H9 (cell line): ENCODE measurements at regions not wholly inside any gene's neighbourhood (a gene's known extent, or its start where the extent isn't known, plus 50 kb on each side); places are given as distances from the start of the nearest gene placed in this dataset.

ENCODE experiments used
- DNase-seq: peaks from one replicate; pipeline ENCODE4 v3.0.0-alpha.2; 2017
- H2AFZ ChIP-seq: one replicate; pipeline ENCODE4 v1.6.1; 2013; ENCODE audit warnings: mild to moderate bottlenecking, low read length, control low read depth, moderate library complexity
- H2AK5ac ChIP-seq: 2 replicates; pipeline ENCODE4 v1.6.1; 2013; ENCODE audit warnings: low read length, control low read depth, mixed read lengths; ENCODE audit not compliant: insufficient read length
- H2BK120ac ChIP-seq: one replicate; pipeline ENCODE4 v1.6.1; 2013; ENCODE audit warnings: low read depth, mild to moderate bottlenecking, low read length, control low read depth, inconsistent platforms; ENCODE audit not compliant: poor library complexity, severe bottlenecking
- H2BK12ac ChIP-seq: 2 replicates; pipeline ENCODE4 v1.6.1; 2013; ENCODE audit warnings: low read length, control low read depth, mixed read lengths, low read depth; ENCODE audit not compliant: insufficient read length
- H2BK15ac ChIP-seq: 2 replicates; pipeline ENCODE4 v1.6.1; 2013; ENCODE audit warnings: low read depth, low read length, control low read depth
- H2BK20ac ChIP-seq: one replicate; pipeline ENCODE4 v1.6.1; 2013; ENCODE audit warnings: low read depth, mild to moderate bottlenecking, low read length, control low read depth, inconsistent platforms; ENCODE audit not compliant: poor library complexity, severe bottlenecking
- H2BK5ac ChIP-seq: 2 replicates; pipeline ENCODE4 v1.6.1; 2013; ENCODE audit warnings: low read length, control low read depth, mixed read lengths; ENCODE audit not compliant: insufficient read length
- H3K14ac ChIP-seq: 2 replicates; pipeline ENCODE4 v1.6.1; 2013; ENCODE audit warnings: low read length, control low read depth; ENCODE audit not compliant: insufficient read depth
- H3K18ac ChIP-seq: 2 replicates; pipeline ENCODE4 v1.6.1; 2013; ENCODE audit warnings: low read depth, mild to moderate bottlenecking, mixed read lengths, low read length, control low read depth; ENCODE audit not compliant: insufficient read length
- H3K23ac ChIP-seq: 2 replicates; pipeline ENCODE4 v1.6.1; 2013; ENCODE audit warnings: low read length, control low read depth, mixed read lengths, low read depth; ENCODE audit not compliant: insufficient read length
- H3K23me2 ChIP-seq: 2 replicates; pipeline ENCODE4 v1.6.1; 2013; ENCODE audit warnings: low read depth, mild to moderate bottlenecking, mixed read lengths, low read length, control low read depth; ENCODE audit not compliant: insufficient read length, poor library complexity, severe bottlenecking
- H3K27ac ChIP-seq: 2 replicates; pipeline ENCODE4 v1.5.1; 2013; ENCODE audit warnings: low read length, control low read depth, mixed read lengths, low read depth; ENCODE audit not compliant: insufficient read length
- H3K27me3 ChIP-seq: 2 replicates; pipeline ENCODE4 v1.6.1; 2013; ENCODE audit warnings: low read length, control low read depth, inconsistent platforms; ENCODE audit not compliant: insufficient read depth
- H3K4ac ChIP-seq: 2 replicates; pipeline ENCODE4 v1.6.1; 2013; ENCODE audit warnings: low read depth, mild to moderate bottlenecking, control low read depth, inconsistent platforms, low read length, moderate library complexity
- H3K4me1 ChIP-seq: 2 replicates; pipeline ENCODE4 v1.6.1; 2013; ENCODE audit warnings: low read length, control low read depth, inconsistent platforms; ENCODE audit not compliant: insufficient read depth
- H3K4me2 ChIP-seq: 2 replicates; pipeline ENCODE4 v1.6.1; 2013; ENCODE audit warnings: low read length, control low read depth, mixed read lengths; ENCODE audit not compliant: insufficient read length, insufficient read depth
- H3K56ac ChIP-seq: 2 replicates; pipeline ENCODE4 v1.6.1; 2013; ENCODE audit warnings: low read depth, mild to moderate bottlenecking, mixed read lengths, low read length, control low read depth; ENCODE audit not compliant: insufficient read length
- H3K79me1 ChIP-seq: 2 replicates; pipeline ENCODE4 v1.6.1; 2013; ENCODE audit warnings: low read depth, mild to moderate bottlenecking, moderate library complexity, low read length, control low read depth, inconsistent platforms; ENCODE audit not compliant: insufficient read depth, poor library complexity, severe bottlenecking
- H3K79me2 ChIP-seq: 2 replicates; pipeline ENCODE4 v1.6.1; 2013; ENCODE audit warnings: low read length, control low read depth, inconsistent platforms; ENCODE audit not compliant: insufficient read depth
- H3K9ac ChIP-seq: 2 replicates; pipeline ENCODE4 v1.6.1; 2013; ENCODE audit warnings: low read length, control low read depth, mixed read lengths; ENCODE audit not compliant: insufficient read length; ENCODE audit errors: extremely low read depth
- H3K9me3 ChIP-seq: one replicate; pipeline ENCODE4 v1.6.1; 2013; ENCODE audit warnings: low read depth, low read length, inconsistent platforms; ENCODE audit not compliant: control insufficient read depth
- H3T11ph ChIP-seq: one replicate; pipeline ENCODE4 v1.6.1; 2013; ENCODE audit warnings: mild to moderate bottlenecking, low read length, control low read depth, inconsistent platforms
- H4K20me1 ChIP-seq: one replicate; pipeline ENCODE4 v1.6.1; 2013; ENCODE audit not compliant: control insufficient read depth, insufficient read length, insufficient read depth
- H4K5ac ChIP-seq: 2 replicates; pipeline ENCODE4 v1.6.1; 2013; ENCODE audit warnings: low read depth, mild to moderate bottlenecking, mixed read lengths, low read length, control low read depth; ENCODE audit not compliant: insufficient read length
- H4K8ac ChIP-seq: replicated peaks from 2 replicates; pipeline ENCODE4 v1.6.1; 2013; ENCODE audit warnings: low read length, control low read depth, mixed read lengths, low read depth; ENCODE audit not compliant: insufficient read length
- H4K91ac ChIP-seq: 2 replicates; pipeline ENCODE4 v1.6.1; 2013; ENCODE audit warnings: low read depth, mild to moderate bottlenecking, moderate library complexity, mixed read lengths, low read length, control low read depth; ENCODE audit not compliant: insufficient read length
- H3K27ac Mint-ChIP-seq, 3 experiments: 2 replicates in 2 of 3; 3 replicates in 1 of 3; pipeline ENCODE4 v1.8.0; 2020 to 2021; ENCODE audit warnings: mixed read lengths in 3 of 3, mild to moderate bottlenecking in 1 of 3, moderate library complexity in 1 of 3
- H3K27me3 Mint-ChIP-seq: 2 replicates; pipeline ENCODE4 v1.8.0; 2021; ENCODE audit warnings: low read depth, mild to moderate bottlenecking, moderate library complexity, mixed read lengths
- H3K36me3 Mint-ChIP-seq, 3 experiments: 2 replicates in 2 of 3; 3 replicates in 1 of 3; pipeline ENCODE4 v1.8.0; 2020 to 2021; ENCODE audit warnings: low read depth in 3 of 3, mixed read lengths in 3 of 3; ENCODE audit not compliant: insufficient read depth in 1 of 3
- H3K4me1 Mint-ChIP-seq, 2 experiments: 2 replicates each; pipeline ENCODE4 v1.8.0; 2020; ENCODE audit warnings: mixed read lengths in 2 of 2
- H3K4me3 Mint-ChIP-seq, 2 experiments: 2 replicates in 1 of 2; 3 replicates in 1 of 2; pipeline ENCODE4 v1.8.0; 2020 to 2021; ENCODE audit warnings: mild to moderate bottlenecking in 2 of 2, mixed read lengths in 2 of 2, moderate library complexity in 1 of 2
- H3K9me3 Mint-ChIP-seq, 2 experiments: 2 replicates in 1 of 2; 3 replicates in 1 of 2; pipeline ENCODE4 v1.8.0; 2020; ENCODE audit warnings: mild to moderate bottlenecking in 2 of 2, mixed read lengths in 2 of 2, moderate library complexity in 1 of 2
- CTCF ChIP-seq: fragments of 200-600 bp; sonication (generic); conservative IDR thresholded peaks from 3 replicates; pipeline ENCODE4 v1.8.0; 2021; ENCODE audit warnings: antibody characterized with exemption, mild to moderate bottlenecking
- WGBS: extraction: QIAGEN DNeasy Blood & Tissue Kit; methylation state at CpG from one replicate; pipeline ENCODE4 v1.1.7; 2013; ENCODE audit warnings: missing lambda C conversion rate, low lambda C conversion rate, mixed read lengths; ENCODE audit not compliant: insufficient read length; ENCODE audit errors: extremely low coverage; 5-methylcytosine and 5-hydroxymethylcytosine counted together

GRCh38 chr4:184885602-184886001 lies 59.8 kb upstream of the ACSL1 start:
- no peaks in the 10 kb centered on the region for H4K20me1 ChIP-seq
- H2BK15ac ChIP-seq = no peak overlapping the region
- Mint-ChIP-seq H3K27ac (no peak overlapping the region; a peak in 1 of 7 replicates), H3K4me3 (no peak overlapping the region), H3K9me3 (no peaks in the 10 kb centered on the region), H3K27me3 (no peaks in the 10 kb centered on the region; the same call in 1 of the 2 replicates), H3K36me3 (no peaks in the 10 kb centered on the region), H3K4me1 (0 out of 4 replicates have a peak, but pooled peaks cover 0 to 3% of the 10 kb centered on the region in 2 experiments)
- no peak overlapping the region for H4K5ac ChIP-seq
- H3T11ph ChIP-seq = no peak overlapping the region
- WGBS = no CpG with 5 or more reads among the region's 4 CpGs
- H3K27ac ChIP-seq = no peak overlapping the region
- no peak overlapping the region for H3K4me2 ChIP-seq
- no peak overlapping the region for H2BK20ac ChIP-seq
- no peak overlapping the region for H2AK5ac ChIP-seq
- H3K9ac ChIP-seq = no peak overlapping the region
- DNase-seq = no peak
- H3K56ac ChIP-seq = no peak overlapping the region
- H4K8ac ChIP-seq = no peak overlapping the region
- H4K91ac ChIP-seq = no peak overlapping the region
- no peaks in the 10 kb centered on the region for H3K79me2 ChIP-seq
- no peaks in the 10 kb centered on the region for H3K9me3 ChIP-seq
- no peaks in the 10 kb centered on the region; the same call in 1 of the 2 replicates for H3K27me3 ChIP-seq
- H3K4me1 ChIP-seq = no peaks in the 10 kb centered on the region
- no peak overlapping the region for H2BK12ac ChIP-seq
- no peak overlapping the region for H2BK5ac ChIP-seq
- H3K14ac ChIP-seq = no peak overlapping the region
- no peak overlapping the region for H3K4ac ChIP-seq
- H2BK120ac ChIP-seq = no peak overlapping the region
- no peak overlapping the region for H3K18ac ChIP-seq
- H3K23ac ChIP-seq = no peak overlapping the region
- H2AFZ ChIP-seq = no peak overlapping the region
- no peaks in the 10 kb centered on the region for H3K23me2 ChIP-seq
- H3K79me1 ChIP-seq = no peaks in the 10 kb centered on the region
- TF ChIP-seq CTCF = no peak
